Sigmoid colon (tissue), 3 donors: ENCODE measurements at regions not wholly inside any gene's neighbourhood (a gene's known extent, or its start where the extent isn't known, plus 50 kb on each side); places are given as distances from the start of the nearest gene placed in this dataset.

ENCODE experiments used
- CTCF ChIP-seq, 4 experiments: fragments of 450-650 bp in 3 of 4; fragments of 200-600 bp in 1 of 4; IDR thresholded peaks; one replicate each; pipeline ENCODE4 v1.5.1; 2016 to 2019; ENCODE audit warnings: antibody characterized with exemption in 4 of 4, mild to moderate bottlenecking in 3 of 4, moderate library complexity in 2 of 4
- POLR2A ChIP-seq, 2 donors: fragments of 450-650 bp; IDR thresholded peaks; one replicate each; pipeline ENCODE4 v1.6.1; 2016; ENCODE audit warnings: antibody characterized with exemption in 2 of 2, mild to moderate bottlenecking in 2 of 2, moderate library complexity in 2 of 2

GRCh38 chr6:9064156-9064555 lies 628.8 kb upstream of the SLC35B3 start:
- TF ChIP-seq CTCF (IDR thresholded peaks at IDR 0.05) = no peak
- TF ChIP-seq POLR2A (IDR thresholded peaks at IDR 0.05) = no peak
